ENCODE measurements at regions not wholly inside any gene's neighbourhood (a gene's known extent, or its start where the extent isn't known, plus 50 kb on each side); places are given as distances from the start of the nearest gene placed in this dataset.
"Not testable (repeated sequence)": the region's sequence is repeated elsewhere in the genome, so short reads cannot be mapped to it uniquely, and the experiment has no call there.

DNA sequence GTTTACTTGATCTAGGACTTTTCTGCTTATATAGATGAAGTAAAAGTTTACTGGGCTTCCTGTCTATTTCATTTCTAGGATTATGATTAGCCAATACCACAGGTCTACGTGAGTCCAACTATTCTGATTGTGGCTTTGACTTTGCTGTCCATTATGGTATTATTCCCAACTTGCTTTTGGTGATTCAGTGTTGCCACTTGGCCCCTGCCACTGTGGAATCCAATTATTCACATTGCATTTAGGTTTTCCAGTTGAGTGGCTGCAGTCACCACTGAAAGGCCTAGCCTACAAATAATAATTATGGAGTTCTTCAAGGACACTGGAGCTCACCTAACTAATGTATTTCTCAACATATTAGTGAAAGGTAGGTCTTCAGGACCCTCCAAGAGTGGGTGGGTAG, 574.3 kb upstream of the USP24 start:
- H3F3A ChIP-seq (ENCODE audit: low read depth): peaks cover 23% of the 10 kb centered on the region
- H3K9me3 Mint-ChIP-seq: peaks cover 8% of the 10 kb centered on the region
- no peak overlapping the region for H3K9ac ChIP-seq
- no peak overlapping the region for H3K27ac Mint-ChIP-seq
- TF ChIP-seq EZH2phosphoT487 (IDR thresholded peaks at IDR 0.05) (no peak), EZH2 (IDR thresholded peaks at IDR 0.05) (no peak), CTCF (IDR thresholded peaks at IDR 0.05) (no peak)
- peaks cover 16% of the 10 kb centered on the region for H3K4me1 ChIP-seq
- no peak overlapping the region for H3K27ac ChIP-seq
- no peak overlapping the region for H3K4me3 Mint-ChIP-seq
- no peaks in the 10 kb centered on the region for H3K9me3 ChIP-seq (ENCODE audit: low read depth)
- peaks cover 4% of the 10 kb centered on the region for H3K27me3 Mint-ChIP-seq (ENCODE audit: insufficient read depth, low read depth)
- H3K4me3 ChIP-seq: no peak overlapping the region
- no peaks in the 10 kb centered on the region for H4K20me1 ChIP-seq (ENCODE audit: low read depth)
- H2AFZ ChIP-seq (replicated peaks): no peak overlapping the region
- DNase-seq (ENCODE audit: low spot score): no peak
- no peak overlapping the region for H3K4me2 ChIP-seq
- no peaks in the 10 kb centered on the region for H3K36me3 ChIP-seq
- no peaks in the 10 kb centered on the region for H3K36me3 Mint-ChIP-seq
- no peaks in the 10 kb centered on the region for H3K79me2 ChIP-seq (ENCODE audit: low read depth)
- no peaks in the 10 kb centered on the region for H3K27me3 ChIP-seq
- peaks cover 2% of the 10 kb centered on the region for H3K4me1 Mint-ChIP-seq

- Histone ChIP-seq H3K27me3 (no peaks in the 10 kb centered on the region), H3K4me1 (peaks cover 16% of the 10 kb centered on the region), H3K4me2 (peak overlapping the region; percentile 66), H4K20me1 (ENCODE audit: low read depth) (no peaks in the 10 kb centered on the region), H3K9me3 (ENCODE audit: low read depth) (no peaks in the 10 kb centered on the region), H3K9ac (no peak overlapping the region), H3K36me3 (no peaks in the 10 kb centered on the region), H3K79me2 (ENCODE audit: low read depth) (no peaks in the 10 kb centered on the region), H3F3A (ENCODE audit: low read depth) (peaks cover 23% of the 10 kb centered on the region), H3K27ac (peak overlapping the region; percentile 71), H3K4me3 (no peak overlapping the region), H2AFZ (replicated peaks) (no peak overlapping the region)
- Mint-ChIP-seq H3K27ac (no peak overlapping the region), H3K9me3 (peaks cover 2% of the 10 kb centered on the region), H3K4me3 (no peak overlapping the region), H3K36me3 (no peaks in the 10 kb centered on the region), H3K27me3 (ENCODE audit: insufficient read depth, low read depth) (peaks cover 7% of the 10 kb centered on the region), H3K4me1 (peaks cover 2% of the 10 kb centered on the region)
- DNase-seq (ENCODE audit: low spot score): peak; percentile 67
- TF ChIP-seq EZH2phosphoT487 (IDR thresholded peaks at IDR 0.05): no peak
- no peak for TF ChIP-seq EZH2 (IDR thresholded peaks at IDR 0.05)
- TF ChIP-seq CTCF (IDR thresholded peaks at IDR 0.05): no peak
These were observed 571.2 kb upstream of the USP24 start for GRCh38 chr1:55786396-55786795.

DNA sequence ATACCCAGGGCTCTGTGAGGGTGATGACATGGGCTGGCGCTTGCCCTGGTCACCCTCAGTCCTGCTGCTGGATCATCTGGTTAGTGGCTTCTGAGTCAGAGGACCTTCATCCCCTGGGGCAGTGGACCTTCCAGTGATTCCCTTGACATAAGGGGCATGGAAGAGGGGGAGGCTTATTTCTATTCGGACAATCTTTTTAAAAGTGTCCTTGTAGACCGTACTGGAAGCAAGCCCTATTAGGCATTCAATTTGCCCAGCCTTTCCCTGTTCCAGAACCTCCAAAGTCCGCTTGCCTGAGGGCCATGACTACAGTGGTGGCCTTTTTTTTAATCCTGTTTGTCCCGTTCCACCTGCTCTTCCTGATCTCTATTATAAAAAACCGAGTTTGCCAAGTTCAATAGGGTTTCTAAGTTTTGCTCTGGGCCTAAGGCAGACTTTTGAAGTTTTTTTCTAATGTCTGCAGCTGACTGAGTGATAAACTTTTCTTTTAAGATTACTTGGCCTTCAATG, 569.8 kb upstream of the USP24 start:
- Histone ChIP-seq H3K4me1 (peaks cover 16% of the 10 kb centered on the region), H3F3A (ENCODE audit: low read depth) (peaks cover 23% of the 10 kb centered on the region)
- not testable (repeated sequence) for H3K4me3 Mint-ChIP-seq; H4K20me1 ChIP-seq (ENCODE audit: low read depth); H3K27ac Mint-ChIP-seq; H3K27ac ChIP-seq; H3K9me3 Mint-ChIP-seq; H3K4me1 Mint-ChIP-seq; H3K4me2 ChIP-seq; H3K36me3 ChIP-seq; H2AFZ ChIP-seq (replicated peaks); H3K27me3 Mint-ChIP-seq (ENCODE audit: insufficient read depth, low read depth); H3K79me2 ChIP-seq (ENCODE audit: low read depth); DNase-seq (ENCODE audit: low spot score); H3K36me3 Mint-ChIP-seq; H3K27me3 ChIP-seq; H3K4me3 ChIP-seq; H3K9me3 ChIP-seq (ENCODE audit: low read depth); H3K9ac ChIP-seq

DNA sequence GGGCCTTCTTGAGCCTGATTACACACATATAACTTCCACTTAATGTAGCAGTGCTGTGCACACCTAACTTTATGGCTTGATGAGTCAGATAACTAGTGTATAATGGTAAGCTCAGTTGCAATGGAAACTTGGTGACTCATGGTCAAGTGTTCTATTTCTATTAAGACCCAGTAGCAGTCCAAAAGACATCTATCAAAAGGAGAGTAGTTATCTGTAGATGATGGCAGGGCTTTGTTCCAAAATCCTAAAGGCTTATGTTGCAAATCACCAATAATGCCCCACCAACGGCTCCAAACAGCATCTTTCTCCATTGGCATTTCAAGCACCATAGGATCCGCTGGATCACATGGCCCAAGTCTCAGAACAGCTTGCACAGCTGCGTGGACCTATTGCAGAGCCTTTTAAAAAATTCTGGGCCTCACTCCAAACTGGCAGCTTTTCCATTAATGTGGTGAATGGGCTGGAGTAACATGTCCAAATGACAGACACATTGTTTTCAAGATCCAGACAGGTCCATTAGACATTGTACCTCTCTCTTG, 566.8 kb upstream of the USP24 start:
- Histone ChIP-seq H3K27ac (no peak overlapping the region), H3K36me3 (no peaks in the 10 kb centered on the region), H3K4me2 (no peak overlapping the region), H4K20me1 (ENCODE audit: low read depth) (no peaks in the 10 kb centered on the region), H2AFZ (replicated peaks) (no peak overlapping the region), H3K9ac (no peak overlapping the region), H3K4me3 (no peak overlapping the region), H3F3A (ENCODE audit: low read depth) (peaks cover 19% of the 10 kb centered on the region), H3K4me1 (peaks cover 12% of the 10 kb centered on the region), H3K79me2 (ENCODE audit: low read depth) (no peaks in the 10 kb centered on the region), H3K27me3 (no peaks in the 10 kb centered on the region), H3K9me3 (ENCODE audit: low read depth) (no peaks in the 10 kb centered on the region)
- H3K4me3 Mint-ChIP-seq: no peak overlapping the region
- no peaks in the 10 kb centered on the region for H3K9me3 Mint-ChIP-seq
- H3K27me3 Mint-ChIP-seq (ENCODE audit: insufficient read depth, low read depth): peaks cover 3% of the 10 kb centered on the region
- no peaks in the 10 kb centered on the region for H3K36me3 Mint-ChIP-seq
- H3K27ac Mint-ChIP-seq: no peak overlapping the region
- no peak for TF ChIP-seq CTCF (IDR thresholded peaks at IDR 0.05)
- no peak for TF ChIP-seq EZH2phosphoT487 (IDR thresholded peaks at IDR 0.05)
- TF ChIP-seq EZH2 (IDR thresholded peaks at IDR 0.05): no peak
- peaks cover 2% of the 10 kb centered on the region for H3K4me1 Mint-ChIP-seq
- DNase-seq (ENCODE audit: low spot score): no peak

Measured in neural progenitor cell (in vitro differentiated cells).